ENCODE measurements at regions not wholly inside any gene's neighbourhood (a gene's known extent, or its start where the extent isn't known, plus 50 kb on each side); places are given as distances from the start of the nearest gene placed in this dataset.

GRCh38 chr9:88810826-88811225 lies 180.4 kb upstream of the S1PR3 start:
- TF ChIP-seq, protein P1, sequence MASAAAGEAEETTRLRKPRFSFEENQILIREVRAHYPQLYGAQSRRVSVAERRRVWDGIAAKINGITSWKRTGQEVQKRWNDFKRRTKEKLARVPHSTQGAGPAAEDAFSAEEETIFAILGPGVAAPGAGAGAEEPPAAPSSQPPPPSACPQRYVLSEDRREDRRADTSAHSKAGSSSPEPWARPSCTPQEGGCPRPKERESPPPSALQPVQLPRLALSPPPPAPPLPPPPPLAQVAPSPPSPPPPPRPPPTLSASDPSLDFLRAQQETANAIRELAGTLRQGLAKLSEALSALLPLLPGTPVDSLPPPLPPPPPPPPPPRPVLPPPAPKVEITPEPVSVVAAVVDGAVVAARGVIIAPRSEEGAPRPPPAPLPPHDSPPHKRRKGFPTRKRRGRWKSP (CRISPR knock-in tag; IDR thresholded peaks at IDR 0.05), result no peak
- TF ChIP-seq ZNF24 (IDR thresholded peaks at IDR 0.05) (no peak), FOXP1 (IDR thresholded peaks at IDR 0.05) (no peak), FOXP1 (CRISPR knock-in tag; IDR thresholded peaks at IDR 0.05) (no peak), ZSCAN29 (CRISPR knock-in tag; conservative IDR thresholded peaks at IDR 0.05) (no peak), AGO2 (optimal IDR thresholded peaks at IDR 0.05; ENCODE audit: low read depth, low read length) (no peak), FOSL2 (CRISPR knock-in tag; IDR thresholded peaks at IDR 0.05) (no peak), JUND (CRISPR knock-in tag; IDR thresholded peaks at IDR 0.05) (no peak), ZNF883 (CRISPR knock-in tag; IDR thresholded peaks at IDR 0.05; ENCODE audit: not compliant biosample characterization) (no peak), HOXA3 (CRISPR knock-in tag; IDR thresholded peaks at IDR 0.05) (no peak), ZKSCAN1 (IDR thresholded peaks at IDR 0.05; ENCODE audit: low read length) (no peak), ZNF749 (CRISPR knock-in tag; IDR thresholded peaks at IDR 0.05; ENCODE audit: borderline replicate concordance) (no peak), TFDP2 (CRISPR knock-in tag; IDR thresholded peaks at IDR 0.05) (no peak), POLR2A (IDR thresholded peaks at IDR 0.05; ENCODE audit: insufficient read depth in 1 of 2, low read depth in 2 of 2, low read length in 2 of 2) (no peak)
- TF ChIP-seq, protein P2, sequence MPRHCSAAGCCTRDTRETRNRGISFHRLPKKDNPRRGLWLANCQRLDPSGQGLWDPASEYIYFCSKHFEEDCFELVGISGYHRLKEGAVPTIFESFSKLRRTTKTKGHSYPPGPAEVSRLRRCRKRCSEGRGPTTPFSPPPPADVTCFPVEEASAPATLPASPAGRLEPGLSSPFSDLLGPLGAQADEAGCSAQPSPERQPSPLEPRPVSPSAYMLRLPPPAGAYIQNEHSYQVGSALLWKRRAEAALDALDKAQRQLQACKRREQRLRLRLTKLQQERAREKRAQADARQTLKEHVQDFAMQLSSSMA (CRISPR knock-in tag; IDR thresholded peaks at IDR 0.05), result no peak
- H3K27me3 ChIP-seq (ENCODE audit: control insufficient read depth in 1 of 2, insufficient read depth in 2 of 2, low read length in 2 of 2), result peaks cover 0 to 6% of the 10 kb centered on the region in 2 experiments; a peak in 1 of 5 replicates
- ChIA-PET POLR2A (no interaction called here), CTCF (ENCODE audit: low intra/inter-chr PET ratio, low total read pairs) (no interaction called here)
- no peaks in the 10 kb centered on the region for H3K9me3 ChIP-seq (ENCODE audit: low read length)
- BruUV-seq (replicated peaks), result no TSS peak
- 3% methylated on average over 2 of the region's 2 CpGs for WGBS (ENCODE audit: low lambda C conversion rate)
- ATAC-seq, result no peak
- peaks cover 14% of the 10 kb centered on the region for H3K4me1 ChIP-seq (ENCODE audit: insufficient read depth, low read length)
- H3K27ac ChIP-seq (ENCODE audit: extremely low read length, insufficient read depth, low read length), result no peak overlapping the region
- no peak overlapping the region for H3K9ac ChIP-seq (ENCODE audit: insufficient read depth, low read depth, low read length)
- no peak overlapping the region for H3K4me2 ChIP-seq (ENCODE audit: low read depth, low read length)
- in situ Hi-C loops (cut with HindIII; ENCODE audit: extremely low pct_ligation_motif_present, low pct_unique_long_range_greater_than_20kb), result no loop called here
- no peak overlapping the region for H3K4me3 ChIP-seq (replicated peaks in 1 of 3; ENCODE audit: insufficient read depth in 1 of 3, low read depth in 2 of 3, low read length in 3 of 3)
- H2AFZ ChIP-seq (ENCODE audit: low read length), result no peak overlapping the region
- no peak for DNase-seq (ENCODE audit: low spot score)
- FAIRE-seq, result no peak
- intact Hi-C loops (cut with micrococcal nuclease; ENCODE audit: unreplicated experiment), result no loop called here
- H3K36me3 ChIP-seq (replicated peaks in 1 of 2; ENCODE audit: control insufficient read depth in 1 of 2, insufficient read depth in 2 of 2, low read length in 2 of 2), result no peaks in the 10 kb centered on the region
- H4K20me1 ChIP-seq (ENCODE audit: insufficient read depth, low read length), result no peaks in the 10 kb centered on the region
- H3K79me2 ChIP-seq (ENCODE audit: insufficient read depth, low read length), result no peaks in the 10 kb centered on the region
